CD4-positive, alpha-beta memory T cell (primary cell): ENCODE measurements at regions not wholly inside any gene's neighbourhood (a gene's known extent, or its start where the extent isn't known, plus 50 kb on each side); places are given as distances from the start of the nearest gene placed in this dataset.
A peak's percentile ranks its signal among the peaks of the same experiment; 100 is the strongest.

ENCODE experiments used
- CTCF ChIA-PET: fragments of 350-600 bp; sonication (Branson Sonifier 250); formaldehyde crosslinking; loops from one replicate; lab custom pipeline; 2021; ENCODE audit warnings: inconsistent platforms; ENCODE audit not compliant: partially characterized antibody; lab: Charles Lee
- POLR2A ChIA-PET: fragments of 350-600 bp; sonication (Branson Sonifier 250); formaldehyde crosslinking; loops from one replicate; lab custom pipeline; 2021; ENCODE audit not compliant: partially characterized antibody; lab: Charles Lee
- DNase-seq, 5 donors: peaks; one replicate each; pipeline versions ENCODE4 v3.0.0 to v3.0.0-alpha.2; 2020 to 2022; ENCODE audit warnings: mixed read lengths in 1 of 5
- H3K27ac ChIP-seq: one replicate; pipeline ENCODE4 v1.7.0; 2013; ENCODE audit warnings: low read depth, low read length
- H3K27me3 ChIP-seq: 2 replicates; pipeline ENCODE4 v1.7.0; 2013; ENCODE audit warnings: mild to moderate bottlenecking, low read length, moderate library complexity; ENCODE audit not compliant: insufficient read depth
- H3K36me3 ChIP-seq: 2 replicates; pipeline ENCODE4 v1.7.0; 2013; ENCODE audit warnings: mild to moderate bottlenecking, low read length, moderate library complexity; ENCODE audit not compliant: insufficient read depth
- H3K4me1 ChIP-seq: 2 replicates; pipeline ENCODE4 v1.7.0; 2013; ENCODE audit warnings: mild to moderate bottlenecking, low read length, moderate library complexity; ENCODE audit not compliant: insufficient read depth
- H3K4me3 ChIP-seq, 2 donors: one replicate each; pipeline ENCODE4 v1.7.0; 2013; ENCODE audit warnings: low read length in 2 of 2, mild to moderate bottlenecking in 1 of 2
- H3K9me3 ChIP-seq, 2 donors: one replicate each; pipeline ENCODE4 v1.7.0; 2013; ENCODE audit warnings: low read length in 2 of 2, control low read depth in 1 of 2; ENCODE audit not compliant: control insufficient read depth in 1 of 2
- H3K27ac Mint-ChIP-seq, 7 donors: one replicate each; pipeline ENCODE4 v1.8.0; 2020 to 2021; ENCODE audit warnings: mixed read lengths in 7 of 7, mild to moderate bottlenecking in 6 of 7, inconsistent platforms in 3 of 7, moderate library complexity in 3 of 7
- H3K27me3 Mint-ChIP-seq, 2 donors: one replicate each; pipeline ENCODE4 v1.8.0; 2020 to 2021; ENCODE audit warnings: mixed read lengths in 2 of 2
- H3K36me3 Mint-ChIP-seq, 2 donors: one replicate each; pipeline ENCODE4 v1.8.0; 2020 to 2021; ENCODE audit warnings: mixed read lengths in 2 of 2, inconsistent platforms in 1 of 2, mild to moderate bottlenecking in 1 of 2
- H3K4me1 Mint-ChIP-seq, 4 donors: one replicate each; pipeline ENCODE4 v1.8.0; 2020 to 2021; ENCODE audit warnings: mixed read lengths in 4 of 4, mild to moderate bottlenecking in 1 of 4
- H3K4me3 Mint-ChIP-seq, 8 donors: one replicate each; pipeline ENCODE4 v1.8.0; 2020 to 2021; ENCODE audit warnings: mixed read lengths in 8 of 8, mild to moderate bottlenecking in 7 of 8, moderate library complexity in 6 of 8, inconsistent platforms in 3 of 8
- H3K9me3 Mint-ChIP-seq, 8 donors: one replicate each; pipeline ENCODE4 v1.8.0; 2020 to 2021; ENCODE audit warnings: mixed read lengths in 8 of 8, mild to moderate bottlenecking in 5 of 8, inconsistent platforms in 3 of 8, moderate library complexity in 1 of 8
- intact Hi-C: fragments of 100-400 bp; cut with micrococcal nuclease; formaldehyde crosslinking; loops from one replicate; pipeline ENCODE4 v1.15.1; 2023

- H3K27me3 Mint-ChIP-seq = peaks cover 0 to 1% of the 10 kb centered on the region in 2 donors
- Histone ChIP-seq H3K4me1 (peaks cover 81% of the 10 kb centered on the region), H3K9me3 (no peaks in the 10 kb centered on the region), H3K27ac (no peak overlapping the region), H3K36me3 (no peaks in the 10 kb centered on the region), H3K27me3 (no peaks in the 10 kb centered on the region), H3K4me3 (peak overlapping the region in 1 of 2 donors; percentile 24)
- H3K9me3 Mint-ChIP-seq = peaks cover 0 to 4% (median 0%) of the 10 kb centered on the region in 8 donors
- DNase-seq = peak in 4 of 5 donors; percentile 24 to 41 (median 34)
- ChIA-PET CTCF (interaction anchor here (1.0 to 3.0 kb wide), 11 partner anchors 10 to 429 kb away, joined by 3 to 11 read pairs (median 4); no protein-coding TSS in a partner anchor), POLR2A (interaction anchor here (0.6 to 5.4 kb wide), 17 partner anchors 10 to 221 kb away, joined by 3 to 93 read pairs (median 7); partner anchors contain the start of gene MAP3K1)
- peak overlapping the region; percentile 9 to 86 (median 70) for H3K4me3 Mint-ChIP-seq
- no peaks in the 10 kb centered on the region for H3K36me3 Mint-ChIP-seq
- peak overlapping the region; percentile 72 to 95 (median 82) for H3K27ac Mint-ChIP-seq
- intact Hi-C loops = loop anchor here (2.0 kb wide), 1 partner anchor 14 kb away; no protein-coding TSS in a partner anchor
- H3K4me1 Mint-ChIP-seq = peaks cover 51 to 91% (median 76%) of the 10 kb centered on the region in 4 donors
Observed at GRCh38 chr5:56700711-56701110, 114.6 kb upstream of the MAP3K1 start.

- Mint-ChIP-seq H3K27ac (peak overlapping the region; percentile 78 to 93 (median 90)), H3K36me3 (no peaks in the 10 kb centered on the region), H3K4me1 (peaks cover 59 to 94% (median 80%) of the 10 kb centered on the region in 4 donors), H3K9me3 (peaks cover 0 to 4% (median 0%) of the 10 kb centered on the region in 8 donors), H3K4me3 (peak overlapping the region in 7 of 8 donors; percentile 51 to 80 (median 66)), H3K27me3 (no peaks in the 10 kb centered on the region)
- ChIA-PET CTCF (interaction anchor here (1.1 to 3.0 kb wide), 7 partner anchors 9 to 429 kb away, joined by 3 to 11 read pairs (median 5); no protein-coding TSS in a partner anchor), POLR2A (interaction anchor here (0.9 to 5.4 kb wide), 14 partner anchors 10 to 219 kb away, joined by 6 to 93 read pairs (median 9); partner anchors contain the start of gene MAP3K1)
- H3K36me3 ChIP-seq = no peaks in the 10 kb centered on the region
- DNase-seq = no peak
- no peak overlapping the region for H3K4me3 ChIP-seq
- intact Hi-C loops = no loop called here
- H3K27ac ChIP-seq = no peak overlapping the region
- H3K27me3 ChIP-seq = no peaks in the 10 kb centered on the region
- H3K4me1 ChIP-seq = peaks cover 89% of the 10 kb centered on the region
- H3K9me3 ChIP-seq = no peaks in the 10 kb centered on the region
Observed at GRCh38 chr5:56699538-56699937, 115.8 kb upstream of the MAP3K1 start.

GRCh38 chr5:56698463-56699381, 116.6 kb upstream of the MAP3K1 start:
- POLR2A ChIA-PET = interaction anchor here (0.9 to 5.4 kb wide), 15 partner anchors 10 to 219 kb away, joined by 3 to 93 read pairs (median 9); partner anchors contain the start of gene MAP3K1
- Mint-ChIP-seq H3K27ac (peak overlapping the region; percentile 78 to 93 (median 89)), H3K36me3 (no peaks in the 10 kb centered on the region), H3K4me1 (peaks cover 61 to 97% (median 82%) of the 10 kb centered on the region in 4 donors), H3K9me3 (peaks cover 0 to 4% (median 0%) of the 10 kb centered on the region in 8 donors), H3K27me3 (no peaks in the 10 kb centered on the region), H3K4me3 (peak overlapping the region in 7 of 8 donors; percentile 14 to 80 (median 66))
- Histone ChIP-seq H3K36me3 (no peaks in the 10 kb centered on the region), H3K9me3 (no peaks in the 10 kb centered on the region), H3K4me3 (no peak overlapping the region), H3K27me3 (no peaks in the 10 kb centered on the region), H3K27ac (no peak overlapping the region), H3K4me1 (peaks cover 90% of the 10 kb centered on the region)
- CTCF ChIA-PET = interaction anchor here (0.7 to 3.0 kb wide), 8 partner anchors 10 to 428 kb away, joined by 3 to 11 read pairs (median 5); no protein-coding TSS in a partner anchor
- DNase-seq = peak in 2 of 5 donors; percentile 37
- intact Hi-C loops = no loop called here

GRCh38 chr5:56696900-56697299, 118.4 kb upstream of the MAP3K1 start:
- peak in 1 of 5 donors; percentile 49 for DNase-seq
- peak overlapping the region in 4 of 8 donors; percentile 11 to 60 (median 29) for H3K4me3 Mint-ChIP-seq
- H3K27ac ChIP-seq = no peak overlapping the region

GRCh38 chr5:56693220-56693579, 122.1 kb upstream of the MAP3K1 start:
- peak in 1 of 5 donors; percentile 56 for DNase-seq
- intact Hi-C loops = loop anchor here (2.0 to 5.0 kb wide), 4 partner anchors 106 to 421 kb away; no protein-coding TSS in a partner anchor
- Mint-ChIP-seq H3K9me3 (peaks cover 0 to 3% (median 0%) of the 10 kb centered on the region in 8 donors), H3K36me3 (peaks cover 4 to 11% of the 10 kb centered on the region in 2 donors), H3K27me3 (no peaks in the 10 kb centered on the region), H3K4me1 (peaks cover 66 to 96% (median 84%) of the 10 kb centered on the region in 4 donors), H3K27ac (peak overlapping the region; percentile 71 to 95 (median 93)), H3K4me3 (peak overlapping the region in 7 of 8 donors; percentile 65 to 87 (median 77))
- Histone ChIP-seq H3K36me3 (no peaks in the 10 kb centered on the region), H3K27me3 (no peaks in the 10 kb centered on the region), H3K4me3 (peak overlapping the region in 1 of 2 donors; percentile 53), H3K27ac (no peak overlapping the region), H3K4me1 (peaks cover 91% of the 10 kb centered on the region), H3K9me3 (no peaks in the 10 kb centered on the region)
- CTCF ChIA-PET = interaction anchor here (1.7 kb wide), 1 partner anchor 144 kb away, joined by 5 read pairs; no protein-coding TSS in a partner anchor
- POLR2A ChIA-PET = interaction anchor here (1.0 to 10.6 kb wide), 8 partner anchors 7 to 1621 kb away, joined by 3 to 114 read pairs (median 10); no protein-coding TSS in a partner anchor

More at GRCh38 chr5:56696900-56697299, 118.4 kb upstream of the MAP3K1 start:
- CTCF ChIA-PET = interaction anchor here (0.8 to 3.4 kb wide), 4 partner anchors 10 to 171 kb away, joined by 3 to 16 read pairs (median 4); no protein-coding TSS in a partner anchor
- Histone ChIP-seq H3K27me3 (no peaks in the 10 kb centered on the region), H3K4me3 (no peak overlapping the region), H3K4me1 (peaks cover 91% of the 10 kb centered on the region), H3K9me3 (no peaks in the 10 kb centered on the region), H3K36me3 (no peaks in the 10 kb centered on the region)
- POLR2A ChIA-PET = interaction anchor here (0.6 to 5.1 kb wide), 6 partner anchors 10 to 217 kb away, joined by 3 to 39 read pairs (median 5); partner anchors contain the start of gene MAP3K1
- Mint-ChIP-seq H3K27ac (peak overlapping the region; percentile 64 to 82 (median 75)), H3K4me1 (peaks cover 72 to 98% (median 86%) of the 10 kb centered on the region in 4 donors), H3K36me3 (peaks cover 0 to 4% of the 10 kb centered on the region in 2 donors), H3K27me3 (no peaks in the 10 kb centered on the region), H3K9me3 (peaks cover 0 to 4% (median 0%) of the 10 kb centered on the region in 8 donors)
- intact Hi-C loops = no loop called here

GRCh38 chr5:56692359-56693219, 122.8 kb upstream of the MAP3K1 start:
- DNase-seq = peak in 4 of 5 donors; percentile 31 to 47 (median 44)
- Mint-ChIP-seq H3K4me3 (peak overlapping the region in 7 of 8 donors; percentile 65 to 87 (median 77)), H3K9me3 (peaks cover 0 to 3% (median 0%) of the 10 kb centered on the region in 8 donors), H3K4me1 (peaks cover 69 to 96% (median 85%) of the 10 kb centered on the region in 4 donors), H3K27ac (peak overlapping the region; percentile 71 to 95 (median 94)), H3K36me3 (peaks cover 4 to 12% of the 10 kb centered on the region in 2 donors), H3K27me3 (no peaks in the 10 kb centered on the region)
- H3K4me1 ChIP-seq = peaks cover 92% of the 10 kb centered on the region
- CTCF ChIA-PET = interaction anchor here (1.6 to 2.2 kb wide), 4 partner anchors 12 to 422 kb away, joined by 4 to 5 read pairs (median 4); no protein-coding TSS in a partner anchor
- H3K36me3 ChIP-seq = no peaks in the 10 kb centered on the region
- peak overlapping the region; percentile 36 for H3K27ac ChIP-seq
- H3K27me3 ChIP-seq = no peaks in the 10 kb centered on the region
- POLR2A ChIA-PET = interaction anchor here (0.6 to 10.6 kb wide), 15 partner anchors 8 to 1620 kb away, joined by 3 to 114 read pairs (median 5); partner anchors contain the start of gene MAP3K1
- peak overlapping the region in 1 of 2 donors; percentile 53 for H3K4me3 ChIP-seq
- no peaks in the 10 kb centered on the region for H3K9me3 ChIP-seq
- intact Hi-C loops = loop anchor here (2.0 to 5.0 kb wide), 4 partner anchors 105 to 420 kb away; no protein-coding TSS in a partner anchor
